C4-2B (cell line): ENCODE measurements at regions not wholly inside any gene's neighbourhood (a gene's known extent, or its start where the extent isn't known, plus 50 kb on each side); places are given as distances from the start of the nearest gene placed in this dataset.

Source experiments
- H3K27ac ChIP-seq: fragments of 450-650 bp; 2 replicates; pipeline ENCODE4 v1.5.1; 2017
- CTCF ChIP-seq: fragments of 450-650 bp; conservative IDR thresholded peaks from 2 replicates; pipeline ENCODE4 v1.5.1; 2017; ENCODE audit warnings: mild to moderate bottlenecking
- ZFX ChIP-seq: fragments of 450-650 bp; IDR thresholded peaks from 2 replicates; pipeline ENCODE4 v1.6.1; 2017

GRCh38 chr6:114430534-114431124, 87.8 kb upstream of the HS3ST5 start:
- no peak overlapping the region for H3K27ac ChIP-seq
- no peak for TF ChIP-seq CTCF
- no peak for TF ChIP-seq ZFX

DNA sequence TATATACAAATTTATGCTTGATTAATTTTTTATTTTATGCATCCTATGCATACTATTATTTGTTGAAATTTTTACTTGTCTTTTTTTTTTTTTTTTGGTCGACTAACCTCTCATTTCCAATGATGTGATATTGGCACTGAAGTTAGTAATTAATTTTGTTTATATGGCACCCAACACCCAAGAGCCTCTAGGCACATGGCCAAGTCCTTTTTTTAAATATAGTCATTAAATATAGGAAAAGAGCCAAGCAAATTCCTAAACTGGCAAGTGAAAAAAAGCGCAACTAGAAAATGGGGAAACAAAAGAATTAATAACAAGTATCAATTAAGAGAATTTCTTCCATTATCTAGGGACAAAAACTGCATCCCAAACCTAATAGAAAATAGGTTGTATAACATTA, 85.5 kb upstream of the HS3ST5 start:
- H3K27ac ChIP-seq: no peak overlapping the region
- TF ChIP-seq CTCF (no peak), ZFX (no peak)

GRCh38 chr6:114421199-114421598, 78.4 kb upstream of the HS3ST5 start:
- TF ChIP-seq ZFX (no peak), CTCF (no peak)
- no peak overlapping the region for H3K27ac ChIP-seq

- H3K27ac ChIP-seq: no peak overlapping the region
- TF ChIP-seq CTCF: no peak
- no peak for TF ChIP-seq ZFX
Measured at GRCh38 chr6:114419175-114419574, 76.4 kb upstream of the HS3ST5 start.

DNA sequence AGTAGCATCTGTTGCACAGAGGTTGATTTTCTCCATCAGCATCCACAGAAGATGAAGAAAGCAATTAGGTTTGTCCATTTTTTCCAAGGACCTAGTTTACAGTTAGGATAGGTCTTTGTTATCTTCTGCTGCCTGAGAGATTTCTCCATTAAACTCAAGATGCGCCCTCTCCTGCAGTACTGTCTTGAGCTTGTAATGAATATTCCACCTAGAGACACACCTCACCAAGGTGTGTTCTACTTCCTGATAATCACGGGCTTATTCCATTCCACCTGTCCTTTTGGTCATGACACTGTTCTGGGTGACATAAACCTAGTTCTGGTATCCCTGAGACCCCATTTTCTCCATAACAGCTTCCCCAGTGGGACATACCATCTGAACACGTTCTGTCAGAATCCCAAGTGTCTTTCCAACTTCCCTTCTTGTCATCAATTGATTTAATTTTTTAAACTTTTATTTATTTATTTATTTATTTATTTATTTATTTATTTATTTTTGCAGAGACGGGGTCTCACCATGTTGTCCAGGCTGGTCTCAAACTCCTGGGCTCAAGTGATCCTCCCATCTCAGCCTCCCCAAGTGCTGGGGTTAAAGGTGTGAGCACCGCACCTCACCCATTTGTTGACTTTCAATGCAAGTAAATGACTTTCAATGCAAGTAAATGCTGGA, 75.6 kb upstream of the HS3ST5 start:
- no peak for TF ChIP-seq CTCF
- TF ChIP-seq ZFX: no peak
- H3K27ac ChIP-seq: no peak overlapping the region

DNA sequence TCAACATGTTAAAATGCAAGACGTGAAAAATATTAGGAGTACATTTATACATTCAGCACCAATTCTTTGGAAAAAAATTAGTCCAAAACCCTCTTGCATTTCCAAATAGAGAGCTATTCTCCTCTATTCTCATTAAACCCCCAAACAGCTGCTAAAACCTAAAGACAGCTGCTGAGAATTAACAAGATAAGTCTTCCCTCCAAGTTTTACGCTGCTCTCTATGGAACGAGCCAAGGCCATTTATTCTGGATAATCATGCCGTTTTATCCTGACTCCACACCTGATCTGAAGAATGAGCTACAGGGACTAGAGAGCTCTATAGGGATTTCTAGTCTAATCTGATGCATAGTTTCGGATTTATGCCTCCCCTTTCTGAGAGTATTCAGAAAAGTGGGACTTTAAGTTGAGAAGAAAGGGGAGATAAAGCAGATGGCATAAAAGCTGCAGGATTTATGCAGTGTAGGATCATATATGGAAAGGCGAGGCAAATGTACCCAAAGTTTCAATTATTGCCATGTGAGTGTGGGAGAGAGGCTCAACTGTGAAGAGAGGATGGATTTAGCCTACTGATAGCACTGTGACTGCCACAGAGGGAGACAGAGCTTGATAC, 64.7 kb upstream of the HS3ST5 start:
- H3K27ac ChIP-seq: no peak overlapping the region
- TF ChIP-seq CTCF (no peak), ZFX (no peak)

DNA sequence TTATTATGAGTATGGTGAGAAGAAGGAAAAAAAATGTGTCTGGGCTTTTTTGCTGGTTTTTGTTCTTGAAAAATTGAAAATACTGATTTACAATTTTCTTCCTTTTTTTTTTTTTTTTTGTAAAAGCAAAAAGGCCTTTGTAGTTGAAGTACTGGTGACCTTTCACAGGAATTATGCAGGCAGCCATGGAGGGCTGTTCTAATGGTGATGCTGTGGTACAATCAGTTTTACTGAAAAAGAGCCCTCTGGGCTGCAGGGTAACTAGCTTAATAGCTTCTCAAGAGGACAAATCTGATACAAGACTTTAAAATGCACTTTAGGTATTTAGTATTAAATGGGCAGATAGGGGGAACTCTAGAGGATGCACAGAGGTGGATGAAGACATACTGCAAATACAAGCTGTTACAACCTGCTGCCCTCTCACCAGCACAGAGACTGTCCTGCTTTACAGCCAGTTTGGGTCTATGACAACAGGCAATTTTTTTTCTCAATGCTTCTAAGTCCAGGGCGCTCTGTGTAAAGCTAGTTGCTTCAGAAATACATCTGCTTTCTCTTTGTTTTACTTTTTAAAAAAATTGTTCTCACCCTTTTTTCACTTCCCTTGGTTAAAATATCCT, 61.6 kb upstream of the HS3ST5 start:
- no peak overlapping the region for H3K27ac ChIP-seq

More for the DNA sequence above, 61.6 kb upstream of the HS3ST5 start:
- no peak for TF ChIP-seq CTCF
- no peak for TF ChIP-seq ZFX
